ENCODE measurements at regions not wholly inside any gene's neighbourhood (a gene's known extent, or its start where the extent isn't known, plus 50 kb on each side); places are given as distances from the start of the nearest gene placed in this dataset.
"Not testable (repeated sequence)": the region's sequence is repeated elsewhere in the genome, so short reads cannot be mapped to it uniquely, and the experiment has no call there.

- in situ Hi-C loops (cut with HindIII; ENCODE audit: low sequenced_read_pairs), result no loop called here
- no peak for DNase-seq (ENCODE audit: low read depth)
- TF ChIP-seq, protein P1, sequence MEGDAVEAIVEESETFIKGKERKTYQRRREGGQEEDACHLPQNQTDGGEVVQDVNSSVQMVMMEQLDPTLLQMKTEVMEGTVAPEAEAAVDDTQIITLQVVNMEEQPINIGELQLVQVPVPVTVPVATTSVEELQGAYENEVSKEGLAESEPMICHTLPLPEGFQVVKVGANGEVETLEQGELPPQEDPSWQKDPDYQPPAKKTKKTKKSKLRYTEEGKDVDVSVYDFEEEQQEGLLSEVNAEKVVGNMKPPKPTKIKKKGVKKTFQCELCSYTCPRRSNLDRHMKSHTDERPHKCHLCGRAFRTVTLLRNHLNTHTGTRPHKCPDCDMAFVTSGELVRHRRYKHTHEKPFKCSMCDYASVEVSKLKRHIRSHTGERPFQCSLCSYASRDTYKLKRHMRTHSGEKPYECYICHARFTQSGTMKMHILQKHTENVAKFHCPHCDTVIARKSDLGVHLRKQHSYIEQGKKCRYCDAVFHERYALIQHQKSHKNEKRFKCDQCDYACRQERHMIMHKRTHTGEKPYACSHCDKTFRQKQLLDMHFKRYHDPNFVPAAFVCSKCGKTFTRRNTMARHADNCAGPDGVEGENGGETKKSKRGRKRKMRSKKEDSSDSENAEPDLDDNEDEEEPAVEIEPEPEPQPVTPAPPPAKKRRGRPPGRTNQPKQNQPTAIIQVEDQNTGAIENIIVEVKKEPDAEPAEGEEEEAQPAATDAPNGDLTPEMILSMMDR (IDR thresholded peaks at IDR 0.05; ENCODE audit: low read depth, low read length, missing control alignments), result no peak
- H3K4me3 ChIP-seq (ENCODE audit: low read depth, low read length), result no peak overlapping the region
Observed at GRCh38 chr3:72516361-72516760, 331.9 kb downstream of the SHQ1 start.

GRCh38 chr3:72515941-72516340 lies 332.3 kb downstream of the SHQ1 start:
- TF ChIP-seq, protein P1 (IDR thresholded peaks at IDR 0.05; ENCODE audit: low read depth, low read length, missing control alignments), result no peak
- in situ Hi-C loops (cut with HindIII; ENCODE audit: low sequenced_read_pairs), result no loop called here
- no peak for DNase-seq (ENCODE audit: low read depth)
- H3K4me3 ChIP-seq (ENCODE audit: low read depth, low read length), result no peak overlapping the region

DNA sequence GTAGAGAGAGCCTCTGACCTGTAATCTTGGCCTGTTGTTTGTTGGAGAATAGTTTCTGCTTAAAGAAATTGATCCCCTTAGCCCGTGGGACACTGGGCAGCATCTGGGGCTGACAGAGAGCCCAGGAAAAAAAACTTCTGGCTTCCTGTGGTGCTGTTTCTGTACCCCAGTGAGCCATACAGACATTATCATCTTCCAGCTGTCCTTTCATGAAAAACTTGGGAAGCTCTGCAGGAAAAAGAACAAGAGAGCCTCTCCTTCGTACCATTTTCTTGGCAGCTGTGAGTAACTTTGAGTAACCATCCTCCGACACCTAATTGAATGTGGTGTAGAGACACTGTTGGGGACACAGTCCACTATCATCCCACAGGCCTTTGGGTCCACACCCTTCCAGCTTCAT lies 333.0 kb downstream of the SHQ1 start:
- no peak for DNase-seq (ENCODE audit: low read depth)
- H3K4me3 ChIP-seq (ENCODE audit: low read depth, low read length), result no peak overlapping the region
- in situ Hi-C loops (cut with HindIII; ENCODE audit: low sequenced_read_pairs), result no loop called here
- TF ChIP-seq, protein P1 (IDR thresholded peaks at IDR 0.05; ENCODE audit: low read depth, low read length, missing control alignments), result no peak

- TF ChIP-seq, protein P1 (IDR thresholded peaks at IDR 0.05; ENCODE audit: low read depth, low read length, missing control alignments), result no peak
- H3K4me3 ChIP-seq (ENCODE audit: low read depth, low read length), result no peak overlapping the region
- DNase-seq (ENCODE audit: low read depth), result no peak
- in situ Hi-C loops (cut with HindIII; ENCODE audit: low sequenced_read_pairs), result no loop called here
Observed at GRCh38 chr3:72510247-72510646, 338.0 kb downstream of the SHQ1 start.

- in situ Hi-C loops (cut with HindIII; ENCODE audit: low sequenced_read_pairs), result no loop called here
- TF ChIP-seq, protein P1 (IDR thresholded peaks at IDR 0.05; ENCODE audit: low read depth, low read length, missing control alignments), result no peak
- DNase-seq (ENCODE audit: low read depth), result no peak
- no peak overlapping the region for H3K4me3 ChIP-seq (ENCODE audit: low read depth, low read length)
Observed at GRCh38 chr3:72505539-72506405, 342.5 kb downstream of the SHQ1 start.

- H3K4me3 ChIP-seq (ENCODE audit: low read depth, low read length); in situ Hi-C loops (cut with HindIII; ENCODE audit: low sequenced_read_pairs); DNase-seq (ENCODE audit: low read depth): not testable (repeated sequence)
Observed at GRCh38 chr3:72497501-72497900, 350.7 kb downstream of the SHQ1 start.

GRCh38 chr3:72496051-72496670 lies 352.1 kb downstream of the SHQ1 start:
- in situ Hi-C loops (cut with HindIII; ENCODE audit: low sequenced_read_pairs), result no loop called here
- TF ChIP-seq, protein P1 (IDR thresholded peaks at IDR 0.05; ENCODE audit: low read depth, low read length, missing control alignments), result no peak
- DNase-seq (ENCODE audit: low read depth), result no peak
- H3K4me3 ChIP-seq (ENCODE audit: low read depth, low read length), result no peak overlapping the region
